Hippocampal formation (tissue), 2 donors: ENCODE measurements at regions not wholly inside any gene's neighbourhood (a gene's known extent, or its start where the extent isn't known, plus 50 kb on each side); places are given as distances from the start of the nearest gene placed in this dataset.
"Not testable (repeated sequence)": the region's sequence is repeated elsewhere in the genome, so short reads cannot be mapped to it uniquely, and the experiment has no call there.

Experiments used
- DNase-seq, 2 donors: peaks; one replicate each; lab custom pipeline; 2025; lab: John Stamatoyannopoulos, UW

- not testable (repeated sequence) for DNase-seq
Measured at GRCh38 chr15:77896147-77897112, 181.1 kb downstream of the TBC1D2B start.

DNA sequence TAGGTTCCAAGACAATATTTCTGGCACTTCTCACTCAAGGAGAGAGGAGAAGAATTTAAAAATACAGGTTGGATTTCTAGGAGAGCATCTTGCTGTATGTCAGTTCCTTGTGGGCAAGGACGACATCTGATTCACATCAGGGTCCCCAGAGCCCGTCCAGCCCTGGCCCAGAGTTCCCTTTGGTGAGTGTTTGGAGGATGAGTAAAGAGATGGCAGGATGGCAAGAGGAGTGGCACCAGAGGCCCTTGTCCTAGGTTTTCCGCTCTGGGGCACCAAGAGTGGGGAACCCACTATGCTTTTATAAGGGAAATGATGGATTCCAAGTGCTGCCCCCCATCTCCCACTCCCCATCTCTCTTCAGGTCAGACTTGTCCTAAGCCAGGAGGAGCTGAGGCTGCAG is 181.8 kb downstream of the TBC1D2B start:
- DNase-seq: no peak

DNA sequence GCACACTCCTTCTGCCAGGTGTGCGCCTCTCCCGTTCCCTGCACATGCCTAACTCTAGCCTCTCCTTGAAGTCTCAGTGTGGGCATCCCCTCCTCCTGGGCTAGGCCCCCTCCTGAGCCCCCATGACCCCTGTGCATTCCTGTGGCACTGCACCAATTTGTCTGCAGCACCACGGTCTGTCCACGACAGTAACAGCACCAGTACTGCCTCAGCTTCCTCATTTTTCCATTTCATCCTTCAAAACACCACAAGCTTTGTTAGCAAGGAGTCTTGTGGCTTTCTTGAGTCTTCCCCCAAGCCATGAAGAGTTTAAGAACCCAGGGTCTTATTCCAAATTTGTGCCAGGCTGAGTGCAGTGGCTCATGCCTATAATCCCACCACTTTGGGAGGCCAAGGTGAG is 182.4 kb downstream of the TBC1D2B start:
- not testable (repeated sequence) for DNase-seq

DNA sequence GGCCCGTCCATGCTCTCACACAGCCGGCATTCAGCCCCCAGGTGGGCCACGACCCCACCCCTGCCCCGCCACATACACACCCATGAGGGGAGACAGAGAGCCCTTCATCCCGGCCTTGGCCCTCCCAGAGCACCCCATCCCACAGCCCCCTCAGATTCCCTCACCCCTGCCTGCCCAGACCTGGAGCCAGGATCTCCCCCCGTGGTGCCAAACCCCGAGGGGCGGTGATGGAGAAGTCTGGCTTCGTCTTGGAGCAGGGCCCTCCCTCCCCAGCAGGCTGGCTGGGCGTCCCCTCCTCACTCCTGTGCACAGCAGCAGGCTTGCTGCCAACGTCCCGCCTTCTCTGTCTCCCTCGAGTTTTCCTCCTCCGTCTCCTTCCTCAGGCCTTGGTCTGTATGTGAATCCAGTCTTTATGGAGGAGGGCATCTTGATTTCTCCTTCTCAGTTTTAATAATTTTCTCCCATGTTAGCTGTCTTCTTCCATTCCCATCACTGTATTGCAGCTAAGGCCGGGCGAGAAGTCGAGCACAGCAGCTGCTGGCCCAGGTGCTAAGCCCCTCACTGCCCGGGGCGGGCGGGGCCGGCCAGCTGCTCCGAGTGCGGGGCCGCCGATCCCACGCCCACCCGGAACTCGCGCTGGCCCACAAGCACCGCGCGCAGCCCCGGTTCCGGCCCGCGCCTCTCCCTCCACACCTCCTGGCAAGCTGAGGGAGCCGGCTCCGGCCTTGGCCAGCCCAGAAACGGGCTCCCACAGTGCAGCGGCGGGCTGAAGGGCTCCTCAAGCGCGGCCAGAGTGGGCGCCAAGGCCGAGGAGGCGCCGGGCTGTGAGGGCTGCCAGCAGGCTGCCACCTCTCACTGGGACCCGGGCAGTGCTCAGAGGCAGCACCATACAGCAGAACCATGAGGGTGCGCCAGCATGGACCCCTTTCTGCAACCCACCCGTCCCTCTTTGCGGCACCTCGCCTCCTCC is 183.6 kb downstream of the TBC1D2B start:
- not testable (repeated sequence) for DNase-seq

DNA sequence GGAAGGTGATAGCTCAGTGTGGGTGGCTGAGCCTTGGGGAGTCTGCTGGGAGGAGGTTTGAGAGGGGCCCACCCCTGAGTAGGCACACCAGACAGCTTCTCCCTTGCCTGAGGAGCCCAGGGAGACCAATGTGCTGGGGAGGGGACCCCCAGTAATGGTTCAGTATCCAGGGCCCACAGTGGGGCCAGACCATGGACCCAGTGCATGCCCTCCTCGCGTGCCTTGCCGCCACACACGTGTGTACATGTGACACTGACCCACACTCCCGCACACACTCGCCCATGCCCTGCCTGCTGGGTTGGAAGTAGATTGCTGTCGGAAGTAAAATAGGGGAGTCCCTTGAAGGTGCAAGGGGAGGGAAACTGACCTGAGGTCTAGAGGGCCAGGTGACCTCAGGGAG is 184.3 kb downstream of the TBC1D2B start:
- not testable (repeated sequence) for DNase-seq

GRCh38 chr15:77892335-77892734 is 185.2 kb downstream of the TBC1D2B start:
- no peak for DNase-seq

DNA sequence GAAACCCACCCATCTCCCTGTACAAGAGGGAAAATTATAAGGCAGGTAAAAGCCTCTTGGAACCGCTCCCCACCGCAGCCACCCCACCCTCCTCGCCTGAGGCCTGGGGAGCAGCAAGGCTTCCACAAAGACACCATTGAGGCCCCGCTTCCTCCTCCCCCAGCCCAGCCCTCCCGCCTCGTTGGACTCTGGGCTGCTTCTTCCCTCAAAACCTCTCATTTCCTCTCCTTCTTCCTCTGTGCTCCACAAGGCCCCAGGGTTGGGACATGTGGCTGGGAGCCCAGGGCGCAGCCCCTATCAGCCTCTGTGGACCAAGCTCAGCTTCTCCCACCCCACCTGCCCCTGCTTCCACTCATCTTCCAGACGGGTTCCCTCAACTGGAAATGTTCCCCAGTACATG is 185.6 kb downstream of the TBC1D2B start:
- DNase-seq: not testable (repeated sequence)

DNA sequence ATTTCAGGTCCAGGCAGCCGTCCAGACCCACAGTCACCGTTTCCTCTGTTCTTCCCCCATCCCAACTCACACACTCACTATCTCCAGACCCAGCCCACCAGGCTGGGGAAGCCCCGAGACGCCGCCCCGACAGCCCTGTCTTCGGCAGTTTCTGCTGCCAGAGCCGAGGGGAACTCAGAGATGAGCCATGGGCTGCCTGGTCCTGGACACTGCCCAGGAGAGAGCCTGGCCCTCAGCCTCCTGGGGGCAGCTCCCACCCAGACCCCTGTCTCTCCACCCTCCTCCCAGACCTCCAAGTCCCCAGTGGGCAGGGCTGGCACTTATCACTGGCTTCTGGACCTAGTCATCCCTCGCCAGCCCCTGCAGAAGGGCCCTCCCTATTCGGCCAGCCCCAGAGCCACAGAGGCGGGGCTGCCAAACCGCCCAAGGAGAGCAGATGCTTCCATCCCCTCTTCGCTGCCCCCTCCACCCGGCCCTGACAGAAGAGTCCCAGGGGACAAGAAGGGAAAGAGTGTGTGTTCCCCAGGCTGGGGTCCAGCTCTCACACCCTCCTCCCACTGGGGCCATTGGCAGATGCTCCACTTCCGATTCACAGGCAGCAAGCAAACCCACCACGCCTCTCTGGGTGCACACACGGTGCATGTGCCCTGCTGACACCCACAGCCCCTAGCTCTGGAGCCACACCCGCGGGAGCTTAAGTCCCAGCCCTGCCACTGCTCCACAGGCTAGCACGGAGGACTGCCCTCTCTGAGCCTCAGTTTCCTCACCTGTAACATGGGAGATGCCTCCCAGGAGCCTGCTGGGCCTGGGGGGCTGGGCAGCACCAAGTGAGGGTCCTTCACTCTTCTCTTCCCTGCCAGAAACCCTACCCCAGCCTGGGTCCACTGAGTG is 186.4 kb downstream of the TBC1D2B start:
- not testable (repeated sequence) for DNase-seq

GRCh38 chr15:77889828-77890725 is 187.4 kb downstream of the TBC1D2B start:
- DNase-seq: not testable (repeated sequence)

DNA sequence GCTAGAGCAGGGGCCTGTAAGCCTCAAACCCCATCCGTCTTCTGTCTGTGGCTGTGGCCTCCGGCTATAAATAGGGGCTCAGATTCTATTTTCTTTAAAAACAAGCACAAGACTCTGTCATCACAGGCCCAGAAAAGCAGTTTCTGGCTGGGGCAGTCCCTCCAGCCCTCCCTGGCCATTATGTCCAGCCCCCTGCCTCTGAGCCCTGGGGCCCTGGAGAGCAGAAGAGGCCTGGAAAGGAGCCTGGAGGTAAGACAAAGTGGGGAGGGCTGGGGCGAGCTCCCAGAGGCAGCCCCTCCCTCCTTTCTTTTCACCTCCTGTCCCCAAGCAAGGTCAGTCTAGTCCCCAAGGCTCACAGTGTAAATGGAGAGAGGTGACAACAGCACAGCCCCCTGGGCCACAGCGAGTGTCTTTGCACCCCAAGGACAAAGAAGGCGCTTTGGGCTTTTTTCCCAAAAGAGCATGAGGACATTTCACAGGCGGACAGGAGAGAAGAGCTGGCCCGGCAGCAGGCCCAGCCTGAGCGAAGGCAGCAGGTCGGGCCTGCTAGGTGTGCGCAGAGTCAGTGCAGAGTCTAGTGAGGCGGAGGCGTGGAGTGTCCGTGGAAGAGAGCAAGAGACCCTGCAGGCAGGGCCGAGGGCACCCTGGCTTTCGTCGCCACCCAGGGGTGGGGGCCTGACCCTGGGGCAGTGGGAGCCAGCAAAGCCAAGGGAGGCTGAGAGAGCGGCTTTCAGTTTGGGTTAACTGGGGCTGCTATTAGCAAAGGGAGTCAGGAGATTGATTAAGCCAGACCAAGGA is 188.3 kb downstream of the TBC1D2B start:
- DNase-seq: no peak

GRCh38 chr15:77887563-77888429 is 189.7 kb downstream of the TBC1D2B start:
- not testable (repeated sequence) for DNase-seq

DNA sequence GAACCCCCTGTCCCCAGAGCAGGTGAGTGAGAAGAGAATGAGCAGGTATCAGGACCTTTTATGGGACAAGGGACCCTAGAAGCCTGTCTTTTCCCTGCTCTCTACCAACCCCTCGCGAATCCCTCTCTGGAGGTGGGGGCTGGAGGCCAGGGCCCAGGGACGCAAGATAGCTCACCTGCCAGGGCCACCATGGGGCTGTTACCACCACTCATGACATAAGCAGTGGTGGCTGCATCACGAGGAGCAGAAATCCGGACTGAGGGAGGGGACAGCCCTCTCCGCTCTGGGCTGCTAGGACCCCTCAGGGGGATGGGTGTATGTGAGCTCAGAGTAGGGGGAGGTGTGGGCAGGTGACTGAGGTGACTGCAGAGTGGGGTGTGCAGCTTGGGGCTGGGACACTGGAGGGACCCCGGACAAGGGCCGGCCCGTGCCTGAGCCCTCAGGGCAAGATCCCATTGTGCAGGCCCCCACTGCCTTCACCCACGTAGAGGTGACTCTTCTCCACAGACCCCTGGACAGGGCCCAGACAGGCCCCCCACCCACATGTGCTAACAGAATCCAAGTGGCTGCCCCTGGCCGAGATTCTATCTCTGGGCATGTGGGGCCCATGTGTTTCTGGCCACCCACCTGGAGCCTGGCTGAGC is 190.6 kb downstream of the TBC1D2B start:
- no peak for DNase-seq

DNA sequence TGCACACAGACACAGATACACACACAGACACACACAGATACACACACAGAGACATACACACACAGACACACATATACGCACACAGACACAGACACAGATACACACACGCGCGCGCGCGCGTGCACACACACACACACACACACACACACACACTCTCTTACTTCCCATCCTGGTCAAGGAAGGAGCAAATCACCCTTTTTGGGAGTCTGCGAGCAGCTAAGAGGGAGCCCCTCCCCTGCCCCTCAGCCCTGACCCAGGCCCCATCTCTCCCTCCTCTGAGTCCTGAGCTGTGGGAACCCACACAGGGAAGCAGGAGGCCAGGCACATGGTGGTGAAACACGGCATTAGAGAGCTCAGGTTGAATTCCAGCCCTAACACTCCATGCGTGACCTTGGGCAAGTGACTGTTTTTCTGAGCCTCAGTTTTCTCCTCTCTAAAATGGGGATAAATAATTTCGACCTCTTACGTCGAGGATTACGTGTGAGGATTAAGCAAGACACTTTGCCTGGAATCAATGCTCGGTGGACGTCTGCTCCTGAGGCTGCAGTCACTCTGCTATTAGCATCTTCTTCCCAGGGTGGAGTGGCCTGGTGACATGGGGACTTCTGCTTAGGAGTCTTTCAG is 191.5 kb downstream of the TBC1D2B start:
- DNase-seq: not testable (repeated sequence)

- not testable (repeated sequence) for DNase-seq
Measured at GRCh38 chr15:77883012-77883411, 194.5 kb downstream of the TBC1D2B start.

GRCh38 chr15:77881950-77882349 is 195.6 kb downstream of the TBC1D2B start:
- DNase-seq: no peak

- DNase-seq: not testable (repeated sequence)
Measured at GRCh38 chr15:77881535-77881934, 196.0 kb downstream of the TBC1D2B start.

GRCh38 chr15:77879466-77879865 is 198.0 kb downstream of the TBC1D2B start:
- not testable (repeated sequence) for DNase-seq
